GM23338 (cell line): ENCODE measurements at regions not wholly inside any gene's neighbourhood (a gene's known extent, or its start where the extent isn't known, plus 50 kb on each side); places are given as distances from the start of the nearest gene placed in this dataset.
"Not testable (repeated sequence)": the region's sequence is repeated elsewhere in the genome, so short reads cannot be mapped to it uniquely, and the experiment has no call there.

Source experiments
- ATAC-seq: fragments of 200-7000 bp; cut with Tn5 transposase; 3 replicates; pipeline ENCODE4 v1.9.1; 2020
- DNase-seq: peaks from one replicate; pipeline ENCODE4 v3.0.0-alpha.2; 2015; ENCODE audit warnings: low spot score
- H2AFZ ChIP-seq: fragments of 200-600 bp; sonication (generic); 2 replicates; pipeline ENCODE4 v1.8.0; 2016; ENCODE audit warnings: antibody characterized with exemption, mild to moderate bottlenecking, moderate library complexity
- H3F3A ChIP-seq: fragments of 200-600 bp; sonication (generic); replicated peaks from 2 replicates; pipeline ENCODE4 v1.8.0; 2017; ENCODE audit warnings: antibody characterized with exemption, mixed run types, low read depth
- H3K27ac ChIP-seq: fragments of 200-600 bp; sonication (generic); 2 replicates; pipeline ENCODE4 v1.6.1; 2016; ENCODE audit warnings: low read depth
- H3K27me3 ChIP-seq: fragments of 200-600 bp; sonication (generic); 2 replicates; pipeline ENCODE4 v1.8.0; 2016; ENCODE audit warnings: mild to moderate bottlenecking, mixed run types, moderate library complexity; ENCODE audit not compliant: insufficient read depth
- H3K36me3 ChIP-seq: fragments of 200-600 bp; sonication (generic); 2 replicates; pipeline ENCODE4 v1.8.0; 2016; ENCODE audit warnings: mild to moderate bottlenecking; ENCODE audit not compliant: insufficient read depth
- H3K4me1 ChIP-seq: fragments of 200-600 bp; sonication (generic); 2 replicates; pipeline ENCODE4 v1.8.0; 2016; ENCODE audit warnings: mild to moderate bottlenecking, moderate library complexity; ENCODE audit not compliant: insufficient read depth
- H3K4me2 ChIP-seq: fragments of 200-600 bp; sonication (generic); 2 replicates; pipeline ENCODE4 v1.7.1; 2017; ENCODE audit warnings: mixed run types
- H3K4me3 ChIP-seq: fragments of 200-600 bp; sonication (generic); 2 replicates; pipeline ENCODE4 v1.6.1; 2016; ENCODE audit warnings: mixed run types
- H3K79me2 ChIP-seq: fragments of 200-600 bp; sonication (generic); replicated peaks from 2 replicates; pipeline ENCODE4 v1.8.0; 2017; ENCODE audit warnings: mild to moderate bottlenecking; ENCODE audit not compliant: insufficient read depth
- H3K9me2 ChIP-seq: fragments of 200-600 bp; sonication (generic); 2 replicates; pipeline ENCODE4 v1.8.0; 2017; ENCODE audit not compliant: insufficient read depth
- H4K20me1 ChIP-seq: fragments of 200-600 bp; sonication (generic); replicated peaks from 2 replicates; pipeline ENCODE4 v1.8.0; 2017; ENCODE audit warnings: mild to moderate bottlenecking; ENCODE audit not compliant: insufficient read depth
- H3K27ac Mint-ChIP-seq: 2 replicates; pipeline ENCODE4 v1.8.0; 2020; ENCODE audit warnings: inconsistent platforms, mild to moderate bottlenecking, moderate library complexity, mixed read lengths
- H3K27me3 Mint-ChIP-seq: 3 replicates; pipeline ENCODE4 v1.8.0; 2022; ENCODE audit warnings: low read depth, mild to moderate bottlenecking, moderate library complexity, mixed read lengths, inconsistent platforms; ENCODE audit not compliant: insufficient read depth, poor library complexity
- H3K36me3 Mint-ChIP-seq: 3 replicates; pipeline ENCODE4 v1.8.0; 2021; ENCODE audit warnings: low read depth, mild to moderate bottlenecking, inconsistent platforms, moderate library complexity, mixed read lengths
- H3K4me1 Mint-ChIP-seq: 3 replicates; pipeline ENCODE4 v1.8.0; 2020; ENCODE audit warnings: mild to moderate bottlenecking, inconsistent platforms, mixed read lengths
- H3K4me3 Mint-ChIP-seq: 3 replicates; pipeline ENCODE4 v1.8.0; 2021; ENCODE audit warnings: moderate library complexity, mild to moderate bottlenecking, inconsistent platforms, mixed read lengths
- H3K9me3 Mint-ChIP-seq: 3 replicates; pipeline ENCODE4 v1.8.0; 2020; ENCODE audit warnings: moderate library complexity, mild to moderate bottlenecking, inconsistent platforms, mixed read lengths

DNA sequence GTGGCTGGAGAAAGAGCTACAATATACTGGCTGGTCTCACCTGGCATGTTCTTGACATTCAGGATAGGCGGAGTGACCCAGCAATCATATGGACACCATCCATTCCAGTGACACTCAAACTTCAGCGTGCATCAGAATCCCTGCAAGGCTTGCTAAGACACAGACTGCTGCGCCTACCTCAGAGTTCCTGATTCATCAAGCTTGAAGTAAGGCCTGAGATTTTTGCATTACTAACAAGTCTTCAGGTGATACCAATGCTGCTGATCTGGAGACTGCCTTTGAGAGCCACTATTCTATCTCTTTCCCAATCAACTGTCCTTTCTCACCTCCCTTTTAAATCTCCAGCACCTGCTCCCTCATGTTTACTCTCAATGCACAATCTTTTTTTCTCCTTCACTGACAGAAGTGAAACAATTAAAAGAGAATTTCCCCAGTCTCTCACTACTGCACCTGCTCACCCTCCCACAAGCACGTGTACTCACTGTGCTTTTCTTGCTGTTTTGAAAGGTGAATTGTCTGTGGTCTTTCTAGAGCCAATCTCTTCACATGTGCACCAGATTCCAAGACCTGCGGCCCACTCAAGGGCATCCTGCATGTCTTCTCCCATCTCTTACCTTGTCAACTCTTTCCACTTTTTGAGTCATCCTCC, 519.2 kb downstream of the TTLL7 start:
- H3K9me2 ChIP-seq, H3K27me3 Mint-ChIP-seq, H3K4me3 ChIP-seq, H3F3A ChIP-seq, H3K36me3 ChIP-seq, H3K4me1 ChIP-seq, H3K4me3 Mint-ChIP-seq, H3K27ac Mint-ChIP-seq, H2AFZ ChIP-seq, H4K20me1 ChIP-seq, H3K4me2 ChIP-seq, H3K9me3 Mint-ChIP-seq, ATAC-seq, H3K79me2 ChIP-seq, H3K4me1 Mint-ChIP-seq, H3K27ac ChIP-seq, H3K27me3 ChIP-seq, DNase-seq, H3K36me3 Mint-ChIP-seq: not testable (repeated sequence)

DNA sequence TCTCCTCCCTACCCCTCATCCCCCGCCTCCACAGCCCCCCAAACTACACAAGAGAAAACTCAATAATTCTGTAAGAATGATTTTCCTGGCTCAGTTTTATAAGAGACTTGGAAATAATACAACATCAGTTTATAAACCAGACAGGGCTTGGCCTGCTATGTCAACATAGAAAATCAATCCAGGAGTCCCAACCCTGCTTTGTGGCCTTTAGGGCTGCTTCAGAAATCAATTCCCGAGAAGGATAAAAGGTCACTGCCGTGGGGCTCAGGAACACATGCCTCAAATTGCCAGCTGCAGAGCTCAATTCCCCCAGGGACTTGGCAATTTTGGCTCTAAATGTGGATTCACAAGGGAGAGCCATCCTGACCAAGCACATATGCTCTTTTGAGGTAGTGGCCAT, 520.8 kb downstream of the TTLL7 start:
- H3K36me3 ChIP-seq, H3K4me3 ChIP-seq, H3K4me1 ChIP-seq, H3K36me3 Mint-ChIP-seq, H3K4me2 ChIP-seq, H3K4me3 Mint-ChIP-seq, H3K9me2 ChIP-seq, H3K27me3 ChIP-seq, DNase-seq, H3K4me1 Mint-ChIP-seq, H4K20me1 ChIP-seq, H3K27ac ChIP-seq, H3F3A ChIP-seq, H2AFZ ChIP-seq, H3K79me2 ChIP-seq, H3K9me3 Mint-ChIP-seq, ATAC-seq, H3K27me3 Mint-ChIP-seq, H3K27ac Mint-ChIP-seq: not testable (repeated sequence)

DNA sequence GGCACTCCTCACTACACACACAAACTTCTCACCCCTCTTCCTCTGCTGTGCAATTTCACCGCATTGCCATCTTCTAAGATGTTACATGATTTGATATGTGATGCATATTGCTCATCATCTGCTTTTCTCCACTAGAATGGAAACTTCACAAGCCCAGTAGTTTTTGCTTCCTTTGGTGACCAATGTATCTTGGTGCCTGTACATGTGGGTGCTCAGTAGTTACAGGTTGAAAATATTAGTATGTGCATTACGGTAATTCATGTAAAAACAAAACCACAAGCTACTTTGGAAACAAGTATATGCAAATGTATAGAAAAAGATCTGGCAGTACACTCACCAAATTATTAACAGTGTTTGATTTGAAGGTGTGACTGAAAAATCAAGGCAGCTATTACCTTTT, 522.4 kb downstream of the TTLL7 start:
- not testable (repeated sequence) for H3K4me2 ChIP-seq, H3K4me1 ChIP-seq, H3K27me3 Mint-ChIP-seq, H2AFZ ChIP-seq, H3K4me3 ChIP-seq, H3K9me3 Mint-ChIP-seq, ATAC-seq, H3K79me2 ChIP-seq, H4K20me1 ChIP-seq, H3K36me3 ChIP-seq, DNase-seq, H3F3A ChIP-seq, H3K27me3 ChIP-seq, H3K36me3 Mint-ChIP-seq, H3K27ac ChIP-seq, H3K9me2 ChIP-seq, H3K4me1 Mint-ChIP-seq, H3K4me3 Mint-ChIP-seq, H3K27ac Mint-ChIP-seq

DNA sequence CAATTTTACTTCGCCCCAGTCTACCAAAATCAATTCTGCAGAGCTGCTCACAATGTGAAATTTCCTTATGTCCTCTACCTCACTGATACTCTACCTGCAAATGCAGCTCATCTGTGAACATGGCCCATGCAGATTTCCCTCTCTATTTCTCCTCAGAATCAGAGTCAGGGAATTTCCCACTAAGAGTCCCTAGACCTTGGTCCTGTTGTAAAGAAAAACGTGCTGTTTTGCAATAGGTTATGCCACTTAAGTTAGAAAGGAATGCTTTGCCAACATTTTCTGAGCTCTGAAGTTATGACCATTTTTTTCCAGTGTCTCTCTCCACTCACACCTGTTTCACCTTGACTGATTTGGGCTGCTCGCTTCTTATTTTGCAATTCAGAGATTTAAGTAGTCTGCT, 524.0 kb downstream of the TTLL7 start:
- not testable (repeated sequence) for H3K4me1 ChIP-seq, H3K27ac Mint-ChIP-seq, ATAC-seq, H3K4me1 Mint-ChIP-seq, H2AFZ ChIP-seq, H3K4me2 ChIP-seq, H3K9me3 Mint-ChIP-seq, H3K4me3 ChIP-seq, H4K20me1 ChIP-seq, H3K9me2 ChIP-seq, H3K79me2 ChIP-seq, H3F3A ChIP-seq, H3K27ac ChIP-seq, DNase-seq, H3K27me3 ChIP-seq, H3K4me3 Mint-ChIP-seq, H3K27me3 Mint-ChIP-seq, H3K36me3 Mint-ChIP-seq, H3K36me3 ChIP-seq

DNA sequence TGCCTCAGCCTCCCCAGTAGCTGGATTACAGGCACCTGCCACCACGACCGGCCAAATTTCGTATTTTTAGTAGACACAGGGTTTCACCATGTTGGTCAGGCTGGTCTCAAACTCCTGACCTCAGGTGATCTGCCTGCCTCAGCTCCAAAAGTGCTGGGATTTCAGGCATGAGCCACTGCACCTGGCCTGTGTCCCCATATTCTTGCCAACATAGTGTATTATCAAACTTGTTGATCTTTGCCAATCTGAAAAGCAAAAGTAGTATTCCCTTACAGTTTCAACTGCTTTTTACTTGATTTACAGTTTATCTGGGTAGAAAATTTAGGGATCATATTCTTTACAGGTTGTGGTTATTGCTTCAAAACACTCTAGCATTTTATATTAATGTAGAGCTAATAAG, 524.9 kb downstream of the TTLL7 start:
- not testable (repeated sequence) for H3K4me3 ChIP-seq, DNase-seq, H3F3A ChIP-seq, H3K4me2 ChIP-seq, H3K9me3 Mint-ChIP-seq, H4K20me1 ChIP-seq, H3K79me2 ChIP-seq, H3K36me3 ChIP-seq, H3K9me2 ChIP-seq, ATAC-seq, H3K4me1 Mint-ChIP-seq, H3K4me1 ChIP-seq, H2AFZ ChIP-seq, H3K27me3 ChIP-seq, H3K27ac ChIP-seq, H3K27ac Mint-ChIP-seq, H3K27me3 Mint-ChIP-seq, H3K4me3 Mint-ChIP-seq, H3K36me3 Mint-ChIP-seq

DNA sequence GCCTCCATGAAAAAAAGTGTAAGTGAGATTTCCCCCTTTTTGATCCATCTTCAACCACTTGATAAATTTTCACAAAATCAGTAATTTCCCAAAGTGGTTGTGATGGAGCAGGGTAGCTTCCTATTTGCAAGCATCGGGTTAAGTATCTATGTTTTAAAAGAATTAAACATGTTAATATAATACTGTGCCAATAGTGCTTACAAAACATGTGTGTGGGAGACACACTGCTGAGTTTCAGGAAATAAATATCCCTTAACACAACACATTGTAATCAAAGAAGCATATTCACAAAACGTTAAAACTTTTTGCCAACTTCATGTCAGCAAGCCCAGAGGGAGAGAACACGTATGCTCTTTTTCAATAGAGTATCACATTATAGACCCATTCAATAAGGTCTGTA, 526.9 kb downstream of the TTLL7 start:
- DNase-seq, H3K27me3 ChIP-seq, H3K4me1 Mint-ChIP-seq, H3K9me3 Mint-ChIP-seq, H3K27ac ChIP-seq, ATAC-seq, H4K20me1 ChIP-seq, H3K36me3 Mint-ChIP-seq, H3K9me2 ChIP-seq, H3F3A ChIP-seq, H3K4me1 ChIP-seq, H2AFZ ChIP-seq, H3K4me3 Mint-ChIP-seq, H3K79me2 ChIP-seq, H3K4me3 ChIP-seq, H3K27ac Mint-ChIP-seq, H3K27me3 Mint-ChIP-seq, H3K4me2 ChIP-seq, H3K36me3 ChIP-seq: not testable (repeated sequence)

DNA sequence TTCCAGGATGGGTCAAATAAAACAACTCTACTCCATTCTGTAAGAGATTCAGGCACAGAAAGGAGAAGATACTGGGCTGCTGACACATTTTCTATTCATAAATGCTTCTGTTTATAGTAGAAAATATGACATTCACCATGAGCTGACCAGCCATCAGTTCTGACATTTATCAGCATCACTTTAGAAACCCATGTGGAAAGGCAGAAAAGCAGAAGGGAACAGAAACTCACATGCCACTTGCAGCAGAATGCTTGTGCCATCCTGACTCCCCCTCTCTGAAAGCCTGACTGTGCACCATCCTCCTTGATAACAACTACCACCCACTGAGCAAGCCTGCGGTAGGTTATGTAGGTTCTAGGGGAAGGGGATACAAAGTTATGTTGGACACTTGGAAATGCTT, 527.7 kb downstream of the TTLL7 start:
- H3K27me3 ChIP-seq, H3K36me3 ChIP-seq, H3K4me2 ChIP-seq, H2AFZ ChIP-seq, DNase-seq, H3K27me3 Mint-ChIP-seq, H3K4me1 Mint-ChIP-seq, H3K9me3 Mint-ChIP-seq, H3K27ac ChIP-seq, H3K27ac Mint-ChIP-seq, ATAC-seq, H4K20me1 ChIP-seq, H3K79me2 ChIP-seq, H3K36me3 Mint-ChIP-seq, H3K4me3 Mint-ChIP-seq, H3F3A ChIP-seq, H3K4me3 ChIP-seq, H3K9me2 ChIP-seq, H3K4me1 ChIP-seq: not testable (repeated sequence)
